Upper lobe of left lung (tissue), 4 donors: ENCODE measurements at regions not wholly inside any gene's neighbourhood (a gene's known extent, or its start where the extent isn't known, plus 50 kb on each side); places are given as distances from the start of the nearest gene placed in this dataset.

Experiments
- POLR2A ChIP-seq, 4 donors: fragments of 450-650 bp; IDR thresholded peaks; one replicate each; pipeline ENCODE4 v1.5.1; 2016 to 2017; ENCODE audit warnings: antibody characterized with exemption in 4 of 4, mild to moderate bottlenecking in 2 of 4
- POLR2AphosphoS5 ChIP-seq, 2 donors: sonication (generic); formaldehyde crosslinking; IDR thresholded peaks; one replicate each; pipeline ENCODE4 v1.5.1; 2017; ENCODE audit warnings: antibody characterized with exemption in 2 of 2
- TF ChIP-seq, protein P1 (sequence below), 6 experiments: fragments of 450-650 bp in 4 of 6; fragments of 200-600 bp in 2 of 6; sonication (generic) in 2 of 6; IDR thresholded peaks; one replicate each; pipeline ENCODE4 v1.5.1; 2016 to 2019; ENCODE audit warnings: antibody characterized with exemption in 6 of 6

DNA sequence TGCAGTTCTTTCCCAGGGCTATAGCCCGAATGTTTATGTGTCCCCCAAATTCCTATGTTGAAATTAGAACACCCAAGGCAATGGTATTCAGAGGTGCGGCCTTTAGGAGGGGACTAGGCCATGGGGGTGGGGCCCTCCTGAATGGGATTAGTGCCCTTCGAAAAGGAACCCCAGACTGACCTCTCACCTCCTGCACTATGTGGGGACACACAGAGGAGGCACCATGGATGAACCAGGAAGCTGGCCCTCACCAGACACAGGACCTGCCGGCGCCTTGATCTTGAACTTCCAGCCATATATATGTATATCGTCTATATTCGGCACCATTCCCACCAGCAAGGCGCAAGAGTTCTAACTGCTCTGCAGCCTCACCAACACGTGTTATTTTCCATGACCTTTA is 101.5 kb upstream of the BHLHE23 start:
- TF ChIP-seq, protein P1, sequence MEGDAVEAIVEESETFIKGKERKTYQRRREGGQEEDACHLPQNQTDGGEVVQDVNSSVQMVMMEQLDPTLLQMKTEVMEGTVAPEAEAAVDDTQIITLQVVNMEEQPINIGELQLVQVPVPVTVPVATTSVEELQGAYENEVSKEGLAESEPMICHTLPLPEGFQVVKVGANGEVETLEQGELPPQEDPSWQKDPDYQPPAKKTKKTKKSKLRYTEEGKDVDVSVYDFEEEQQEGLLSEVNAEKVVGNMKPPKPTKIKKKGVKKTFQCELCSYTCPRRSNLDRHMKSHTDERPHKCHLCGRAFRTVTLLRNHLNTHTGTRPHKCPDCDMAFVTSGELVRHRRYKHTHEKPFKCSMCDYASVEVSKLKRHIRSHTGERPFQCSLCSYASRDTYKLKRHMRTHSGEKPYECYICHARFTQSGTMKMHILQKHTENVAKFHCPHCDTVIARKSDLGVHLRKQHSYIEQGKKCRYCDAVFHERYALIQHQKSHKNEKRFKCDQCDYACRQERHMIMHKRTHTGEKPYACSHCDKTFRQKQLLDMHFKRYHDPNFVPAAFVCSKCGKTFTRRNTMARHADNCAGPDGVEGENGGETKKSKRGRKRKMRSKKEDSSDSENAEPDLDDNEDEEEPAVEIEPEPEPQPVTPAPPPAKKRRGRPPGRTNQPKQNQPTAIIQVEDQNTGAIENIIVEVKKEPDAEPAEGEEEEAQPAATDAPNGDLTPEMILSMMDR (IDR thresholded peaks at IDR 0.05), result no peak
- TF ChIP-seq POLR2AphosphoS5 (IDR thresholded peaks at IDR 0.05) (no peak), POLR2A (IDR thresholded peaks at IDR 0.05) (no peak)
